Sigmoid colon (tissue), 4 donors: ENCODE measurements at regions not wholly inside any gene's neighbourhood (a gene's known extent, or its start where the extent isn't known, plus 50 kb on each side); places are given as distances from the start of the nearest gene placed in this dataset.

Experiments
- CTCF ChIP-seq, 4 experiments: fragments of 450-650 bp in 3 of 4; fragments of 200-600 bp in 1 of 4; IDR thresholded peaks; one replicate each; pipeline ENCODE4 v1.5.1; 2016 to 2019; ENCODE audit warnings: antibody characterized with exemption in 4 of 4, mild to moderate bottlenecking in 3 of 4, moderate library complexity in 2 of 4
- POLR2AphosphoS5 ChIP-seq, 4 donors: sonication (generic); formaldehyde crosslinking; IDR thresholded peaks; one replicate each; pipeline ENCODE4 v1.6.1; 2017; ENCODE audit warnings: antibody characterized with exemption in 4 of 4

DNA sequence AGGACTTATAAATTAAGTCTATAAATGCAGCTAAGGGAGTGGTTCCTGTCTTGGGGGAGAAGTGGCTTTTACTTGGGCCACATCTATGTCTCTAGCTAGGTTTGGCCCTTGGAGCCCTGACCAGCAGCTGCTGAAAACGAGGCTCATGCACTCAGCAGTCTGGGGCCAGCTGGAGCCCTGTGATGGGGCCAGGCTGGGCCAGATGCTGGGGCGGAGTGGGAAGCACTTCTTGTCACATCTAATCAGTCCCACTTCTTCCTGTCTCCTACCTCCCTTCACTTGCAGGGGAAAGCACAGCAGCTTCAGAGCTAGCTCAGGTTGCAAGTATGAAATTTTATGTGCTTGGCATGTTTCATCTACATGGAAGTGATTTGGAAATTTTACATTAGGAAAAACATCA lies 209.9 kb upstream of the ROPN1 start:
- TF ChIP-seq POLR2AphosphoS5 (IDR thresholded peaks at IDR 0.05) (peak in 2 of 4 donors; percentile 22 to 24), CTCF (IDR thresholded peaks at IDR 0.05) (no peak)
